Lung microvascular endothelial cell (primary cell): ENCODE measurements at regions not wholly inside any gene's neighbourhood (a gene's known extent, or its start where the extent isn't known, plus 50 kb on each side); places are given as distances from the start of the nearest gene placed in this dataset.

ENCODE experiments used
- DNase-seq, 2 donors: peaks; one replicate each; pipeline versions ENCODE4 v3.0.0 to v3.0.0-alpha.2; 2010; ENCODE audit warnings: low read depth in 2 of 2

DNA sequence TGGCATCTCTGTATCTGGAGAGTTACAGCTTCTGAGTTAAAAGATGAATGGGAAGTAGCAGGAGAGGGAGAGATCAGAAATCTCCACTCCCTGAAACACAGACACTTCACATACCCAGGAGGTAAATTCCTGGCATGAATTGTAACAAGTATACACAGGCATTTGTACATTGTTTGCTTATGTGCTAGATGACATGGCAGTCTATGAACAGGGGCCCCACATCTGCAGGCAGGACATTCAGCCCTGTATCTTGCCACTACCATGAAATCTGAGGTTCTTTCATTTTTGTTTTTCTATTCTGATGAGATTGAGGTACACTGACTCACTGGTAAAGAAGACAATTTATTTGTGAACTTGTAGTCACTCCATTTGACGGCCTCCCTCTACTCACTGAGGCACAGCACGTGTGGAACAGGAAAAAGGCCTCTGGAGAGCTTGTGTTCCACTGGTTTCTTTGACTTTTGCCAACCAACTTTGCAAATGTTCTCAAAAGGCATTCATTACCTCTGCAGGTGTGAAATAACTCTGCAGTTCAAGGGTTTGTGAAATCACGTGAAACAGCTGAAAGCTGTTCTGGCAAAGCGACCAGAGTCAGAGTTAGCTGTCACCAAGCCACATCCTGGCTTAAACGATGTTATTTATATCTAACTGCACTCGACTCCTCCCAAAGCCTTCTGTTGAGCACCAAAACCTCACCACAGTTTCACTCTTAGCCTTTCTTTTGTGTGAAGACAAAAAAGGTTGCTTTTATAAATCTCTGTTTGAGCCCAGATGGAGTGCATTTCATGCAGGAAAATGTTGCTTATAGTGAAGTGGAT, 401.3 kb upstream of the CFAP20DC start:
- DNase-seq = no peak

DNA sequence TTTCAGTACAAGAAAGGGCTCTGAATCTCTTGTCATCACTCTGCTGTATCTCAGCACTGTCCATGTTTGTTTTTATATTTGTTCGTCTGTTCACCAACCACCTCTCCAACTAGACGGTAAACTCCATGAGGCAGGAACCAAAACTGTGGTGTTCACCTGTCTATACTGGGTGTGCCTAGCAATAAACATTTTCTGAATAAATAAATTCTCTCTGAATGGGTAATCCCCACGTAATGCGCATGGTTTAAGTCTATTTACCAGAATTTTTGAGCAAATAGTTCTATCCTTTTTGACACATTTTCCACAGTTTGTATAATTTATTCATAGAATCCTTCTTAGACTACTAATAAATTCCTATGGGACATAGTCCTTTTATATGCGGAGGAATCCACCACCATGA, 400.6 kb upstream of the CFAP20DC start:
- DNase-seq = no peak

DNA sequence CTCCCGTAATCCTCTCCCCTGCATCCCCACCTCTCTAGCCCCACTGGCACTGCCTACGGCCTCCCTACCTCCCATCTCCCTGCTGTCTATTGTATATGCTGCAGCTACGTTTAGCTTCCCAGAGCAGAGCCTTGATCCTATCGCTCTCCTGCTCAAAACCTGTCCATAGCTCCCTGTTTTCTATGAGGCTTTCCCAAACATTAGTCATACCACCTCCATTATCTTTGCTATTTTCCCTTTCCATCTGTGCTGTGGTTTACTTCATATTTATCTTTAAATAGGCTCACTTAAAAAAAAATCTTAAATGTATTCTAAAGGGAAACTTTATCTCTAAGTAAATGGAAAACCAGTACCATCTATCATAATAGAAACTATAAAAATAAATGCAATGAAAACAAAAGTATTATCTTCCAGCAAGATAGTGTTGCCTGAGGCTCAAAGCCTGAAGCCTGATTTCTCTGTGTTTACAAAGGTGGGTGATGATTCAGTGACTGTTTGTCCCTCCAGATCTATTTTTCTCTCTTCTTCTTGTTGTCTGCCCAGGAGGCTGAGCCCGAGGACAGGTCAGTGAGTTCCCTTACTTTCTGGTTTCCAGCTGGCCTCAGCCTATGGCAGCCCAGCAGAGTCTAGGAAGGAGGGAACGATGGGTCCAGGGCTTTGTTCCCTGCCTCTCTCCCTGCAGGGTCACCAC, 397.1 kb upstream of the CFAP20DC start:
- DNase-seq = no peak

DNA sequence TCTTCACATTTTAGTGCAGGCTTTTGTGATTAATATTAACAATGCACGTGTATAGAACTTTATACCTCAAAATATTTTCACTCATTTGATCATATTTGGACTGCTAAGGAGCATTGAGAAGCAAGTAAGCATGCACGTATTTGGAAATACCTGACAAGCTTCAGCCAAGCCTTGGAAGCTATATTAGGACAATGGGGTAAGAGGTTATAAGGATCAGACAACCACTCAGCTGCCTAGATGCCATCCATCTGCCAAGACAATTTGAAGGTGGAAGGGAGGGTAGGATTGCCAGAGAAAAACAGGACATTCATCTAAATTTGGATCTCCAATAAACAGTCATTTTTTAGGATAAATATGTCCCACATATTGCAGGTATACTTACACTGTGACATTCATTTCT, 394.9 kb upstream of the CFAP20DC start:
- DNase-seq = no peak

DNA sequence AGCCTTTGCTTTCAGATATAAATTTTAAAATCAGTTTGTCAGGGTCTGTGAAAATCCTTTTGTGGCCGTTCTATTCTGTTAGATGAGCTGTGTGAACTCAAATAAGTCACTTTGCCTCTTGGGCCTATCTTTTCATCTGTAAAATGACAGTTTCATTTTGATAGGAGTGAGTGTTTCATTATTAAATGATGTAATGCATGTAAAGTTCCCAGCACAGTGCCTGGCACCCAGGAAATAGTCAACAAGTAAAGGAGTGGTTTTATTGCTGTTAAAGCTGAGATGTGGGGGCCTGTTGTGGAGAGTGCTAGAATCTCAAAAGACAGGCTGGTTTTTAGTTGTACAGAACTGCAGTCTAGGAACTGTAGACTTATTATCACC, 394.5 kb upstream of the CFAP20DC start:
- no peak for DNase-seq

DNA sequence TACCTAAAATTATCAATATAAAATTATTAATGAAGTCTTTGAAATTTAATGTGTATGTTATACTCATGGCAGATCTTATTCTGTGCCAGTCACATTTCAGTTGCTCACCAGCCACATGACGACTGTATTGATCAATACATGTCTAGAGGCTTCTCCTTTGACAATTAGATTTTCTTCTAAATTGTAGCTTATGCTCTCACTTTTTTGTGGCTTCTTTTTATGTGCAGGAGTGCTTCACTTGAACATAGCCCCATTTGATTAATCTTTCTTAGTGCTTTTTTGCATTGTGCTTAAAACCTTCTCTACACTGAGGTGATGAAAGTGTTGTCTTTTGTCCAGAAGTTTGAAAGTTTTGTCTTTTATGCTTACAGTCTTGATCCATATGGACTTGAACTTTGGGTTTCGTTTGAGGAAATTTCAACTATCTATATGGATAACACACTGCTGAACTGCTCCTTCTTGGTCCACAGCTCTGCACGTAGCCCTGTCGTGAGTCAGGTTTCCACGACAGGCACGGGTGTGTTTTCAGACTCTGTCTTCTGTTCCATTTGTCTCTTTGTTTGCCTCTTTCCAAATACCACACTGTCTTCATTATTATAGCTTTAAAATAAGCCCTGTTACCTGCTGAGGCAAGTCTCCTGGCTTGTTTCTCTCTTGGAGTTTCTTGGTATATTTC, 393.9 kb upstream of the CFAP20DC start:
- no peak for DNase-seq

DNA sequence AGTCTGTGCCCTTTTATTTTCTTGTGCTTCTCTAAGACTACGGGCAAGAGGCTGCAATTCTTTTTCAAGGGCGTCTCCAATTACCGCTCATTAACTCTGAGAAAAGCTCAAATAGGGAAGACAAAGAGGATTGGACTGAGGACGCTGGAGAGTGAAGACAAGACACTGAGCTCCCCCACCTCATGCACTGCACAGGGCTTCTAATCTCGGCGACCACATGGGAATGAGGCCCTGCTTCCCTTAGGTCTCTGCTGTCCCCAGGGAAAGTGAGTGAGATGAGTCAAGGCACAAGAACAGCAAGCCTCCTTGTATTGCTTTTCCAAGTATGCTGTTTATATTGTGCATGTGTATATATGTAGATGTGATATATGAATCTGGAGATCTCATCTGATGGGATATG, 392.2 kb upstream of the CFAP20DC start:
- DNase-seq = no peak

DNA sequence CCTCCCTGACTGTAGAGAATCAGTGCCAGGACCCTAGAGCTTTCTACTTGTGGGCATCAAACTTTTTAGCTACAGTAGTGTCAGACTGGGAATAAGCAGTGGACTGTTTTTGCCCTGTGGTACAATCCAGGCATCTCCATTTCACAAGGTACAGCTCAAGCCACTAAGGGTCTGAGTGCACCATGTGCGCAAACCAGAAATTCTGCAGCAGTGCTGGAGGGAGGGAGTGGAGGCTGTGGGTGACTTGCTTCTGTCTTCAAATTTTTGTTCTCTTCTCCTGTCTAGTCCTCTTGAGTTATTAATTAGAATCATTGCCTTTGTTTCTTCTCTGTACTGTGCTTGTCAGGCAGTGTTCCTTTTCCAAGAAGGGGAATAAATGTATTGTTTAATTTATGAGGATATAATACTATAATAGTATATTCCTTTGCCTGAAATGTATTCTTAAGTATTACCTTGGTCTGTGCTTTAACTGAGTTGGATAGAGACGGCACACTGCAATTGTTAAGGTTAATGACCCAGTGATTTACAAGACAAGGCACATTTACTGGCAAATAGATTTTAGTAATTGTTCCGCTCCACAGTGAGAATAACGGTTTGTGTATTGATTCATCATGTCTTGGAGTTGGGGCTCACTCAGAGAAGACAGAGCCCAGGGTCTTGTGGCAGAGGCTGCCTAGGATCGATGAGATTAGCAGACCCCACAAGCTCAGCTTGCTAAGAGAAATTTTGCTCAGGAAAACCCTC, 390.6 kb upstream of the CFAP20DC start:
- no peak for DNase-seq

DNA sequence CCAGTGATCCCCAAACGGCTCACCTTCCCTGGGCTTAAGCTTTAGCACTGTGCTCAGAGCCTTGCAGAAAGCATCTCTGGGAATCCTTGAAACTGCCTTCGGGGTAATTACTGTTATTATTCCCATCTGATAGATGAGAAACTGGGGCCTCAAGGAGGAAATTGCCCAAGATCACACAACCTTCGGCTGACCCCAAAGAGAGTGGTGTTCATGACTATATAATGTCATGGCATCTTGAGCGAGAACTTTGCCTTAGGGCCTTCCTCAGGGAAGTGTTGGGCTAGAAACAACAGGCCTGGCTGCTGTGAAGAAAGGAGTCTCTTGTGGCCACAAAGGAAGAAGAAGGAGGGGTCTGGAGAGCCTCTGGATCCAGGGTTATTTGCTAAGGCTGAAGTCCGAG, 388.7 kb upstream of the CFAP20DC start:
- DNase-seq = no peak

DNA sequence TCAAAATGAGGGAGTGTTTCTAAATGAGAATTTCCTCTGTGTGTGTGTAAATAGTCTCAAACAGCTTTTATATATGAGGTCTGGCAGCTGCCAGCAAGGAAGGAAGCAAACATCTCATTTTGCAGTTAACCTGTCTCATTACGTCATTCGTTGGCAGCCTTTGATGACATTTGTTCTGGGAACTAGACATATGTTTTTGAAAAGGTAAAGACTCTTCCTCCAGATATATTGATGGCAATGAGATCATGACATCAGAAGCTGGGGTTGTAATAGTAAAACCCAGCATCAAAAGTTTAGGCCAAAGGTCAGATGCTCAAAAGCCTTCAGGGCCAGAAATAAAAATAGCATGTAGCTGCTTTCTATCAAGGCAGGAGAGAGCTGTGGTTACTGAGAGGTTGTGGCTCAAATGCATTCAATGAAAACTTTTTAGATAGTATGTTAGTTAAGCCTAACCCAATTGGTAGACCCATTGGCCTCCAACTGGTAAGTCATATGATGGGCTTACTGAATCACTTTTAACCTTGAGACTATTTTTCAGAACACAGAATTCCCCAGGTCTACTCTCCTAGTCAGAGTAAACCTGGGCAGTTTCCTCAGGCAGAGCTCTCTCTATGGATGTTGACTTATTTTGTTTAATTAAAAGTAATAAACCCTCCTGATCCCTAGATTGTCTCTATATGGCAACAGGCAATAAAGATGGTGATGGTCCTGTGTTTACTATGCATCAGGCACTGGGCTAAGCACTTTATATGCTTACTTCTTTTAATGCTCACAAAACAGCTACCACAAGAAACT, 386.5 kb upstream of the CFAP20DC start:
- DNase-seq = no peak

DNA sequence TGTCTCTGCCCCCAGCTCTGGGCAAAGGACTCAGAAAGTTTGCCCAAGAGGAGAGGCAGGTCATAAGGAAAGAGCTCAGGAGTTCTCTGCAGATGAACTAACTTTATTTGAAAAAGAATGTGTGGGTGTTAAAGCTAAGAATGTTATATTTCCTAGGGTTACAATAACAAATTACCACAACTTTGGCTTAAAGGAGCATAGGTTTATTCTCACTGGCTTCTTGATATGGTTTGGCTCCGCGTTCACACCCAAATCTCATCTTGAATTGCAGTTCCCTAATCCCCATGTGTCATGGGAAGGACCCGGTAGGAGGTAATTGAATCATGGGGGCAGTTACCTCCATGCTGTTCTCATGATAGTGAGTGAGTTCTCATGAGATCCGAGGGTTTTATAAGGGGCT, 383.7 kb upstream of the CFAP20DC start:
- no peak for DNase-seq

DNA sequence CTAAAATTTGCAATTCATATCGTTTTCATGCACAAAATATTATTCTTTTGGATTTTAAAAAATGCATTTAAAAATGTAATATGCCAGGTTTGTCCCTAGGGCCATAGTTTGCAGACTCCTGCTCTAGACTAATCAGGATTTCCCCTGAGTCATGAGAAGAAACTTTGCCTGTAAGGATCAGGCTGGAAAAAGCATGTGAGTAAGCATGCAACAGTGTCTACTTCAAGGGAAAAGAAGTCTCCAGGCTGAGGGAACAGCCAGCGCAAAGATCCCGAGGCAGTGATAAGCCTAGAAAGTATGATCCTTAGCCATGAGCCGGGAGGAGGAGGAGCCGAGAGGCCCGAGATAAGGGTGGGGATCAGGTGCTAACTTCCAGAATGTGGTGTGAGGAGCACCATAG, 382.8 kb upstream of the CFAP20DC start:
- no peak for DNase-seq

DNA sequence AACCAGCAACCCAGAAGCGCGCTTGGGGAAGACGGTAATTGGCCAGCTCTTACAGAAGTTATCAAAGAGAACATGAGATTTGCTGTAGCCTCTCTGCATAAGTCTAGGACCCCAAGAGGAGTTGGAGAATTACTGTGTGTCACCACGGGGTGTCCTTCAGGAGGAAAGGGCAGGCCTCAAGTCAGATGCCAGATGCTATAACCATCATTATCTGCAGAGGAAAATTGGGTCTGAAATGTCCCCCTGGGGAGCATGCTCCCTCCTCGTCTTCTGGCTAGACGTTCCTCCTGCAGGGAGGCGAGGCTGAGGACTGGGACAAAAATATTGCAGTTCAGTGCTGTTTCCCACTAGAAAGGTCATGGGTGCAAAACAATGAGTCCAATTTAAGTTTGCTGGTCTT, 380.5 kb upstream of the CFAP20DC start:
- DNase-seq = no peak

DNA sequence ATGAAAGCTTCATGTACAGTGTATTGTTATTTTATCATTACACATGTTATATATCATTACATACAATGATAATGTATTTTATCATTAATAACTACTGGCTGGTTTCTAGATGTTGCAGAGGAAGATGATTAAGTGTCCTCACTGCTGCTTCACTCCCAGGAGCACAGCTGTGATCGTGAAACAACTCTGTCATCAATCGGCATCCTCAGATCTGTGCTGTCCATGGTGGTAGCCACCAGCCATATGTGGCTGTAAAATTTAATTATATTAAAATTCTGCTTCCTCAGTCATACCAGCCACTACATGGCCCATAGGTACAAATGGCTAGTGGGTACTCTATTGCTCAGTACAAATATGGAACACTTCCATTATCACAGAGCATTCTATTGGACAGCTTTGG, 379.4 kb upstream of the CFAP20DC start:
- DNase-seq = no peak

DNA sequence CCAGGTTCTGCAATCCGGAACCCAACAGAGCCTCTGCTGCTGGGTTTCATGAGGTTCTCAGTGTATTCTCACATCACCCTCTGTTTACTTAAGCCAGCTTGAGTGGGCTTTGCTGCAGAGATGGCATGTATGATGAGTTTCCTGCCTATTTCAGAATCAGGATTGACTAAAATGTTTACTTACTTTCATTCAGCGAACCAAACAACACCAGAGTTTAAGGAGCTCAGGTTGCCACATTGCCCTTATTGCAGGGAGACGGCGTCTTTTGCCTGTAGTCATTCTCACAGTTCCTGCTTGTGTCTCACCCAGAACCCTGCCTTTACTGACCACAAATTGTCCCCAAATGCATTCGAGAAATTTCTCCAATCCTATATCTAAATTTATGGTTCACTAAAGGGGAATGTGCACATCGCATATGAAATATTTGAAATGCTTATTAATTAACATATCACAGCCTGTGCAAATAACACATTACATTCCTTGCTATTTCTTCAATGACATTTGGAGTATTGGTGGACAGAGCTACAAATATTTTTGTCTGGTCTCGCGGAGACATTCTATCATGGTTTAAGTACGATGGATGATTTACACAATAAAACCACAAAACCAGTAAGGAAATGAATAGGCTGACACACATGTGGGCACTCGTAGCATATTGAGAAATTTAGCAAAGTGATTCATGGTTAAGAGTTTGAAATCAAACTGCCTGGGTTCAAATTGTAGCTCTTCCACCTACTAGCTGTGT, 377.2 kb upstream of the CFAP20DC start:
- DNase-seq = no peak

DNA sequence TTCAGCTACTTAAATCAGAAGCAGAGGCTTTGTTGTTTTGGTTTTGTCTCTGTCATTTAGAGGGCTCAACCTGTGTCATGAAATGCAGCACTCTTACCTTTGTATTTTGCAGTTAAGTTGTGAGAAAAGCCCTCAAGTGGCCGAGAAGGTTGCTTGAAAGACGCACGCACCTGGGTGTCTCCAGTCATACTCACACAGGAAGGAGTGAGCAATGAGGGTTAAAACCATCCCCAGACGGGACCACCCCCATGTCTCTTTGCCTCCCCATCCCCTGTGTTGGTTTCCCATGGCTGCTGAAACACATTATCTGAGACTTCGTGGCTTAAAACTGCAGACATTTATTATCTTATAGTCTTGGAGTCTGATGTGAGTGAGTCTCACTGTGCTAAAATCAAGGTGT, 376.1 kb upstream of the CFAP20DC start:
- DNase-seq = no peak

DNA sequence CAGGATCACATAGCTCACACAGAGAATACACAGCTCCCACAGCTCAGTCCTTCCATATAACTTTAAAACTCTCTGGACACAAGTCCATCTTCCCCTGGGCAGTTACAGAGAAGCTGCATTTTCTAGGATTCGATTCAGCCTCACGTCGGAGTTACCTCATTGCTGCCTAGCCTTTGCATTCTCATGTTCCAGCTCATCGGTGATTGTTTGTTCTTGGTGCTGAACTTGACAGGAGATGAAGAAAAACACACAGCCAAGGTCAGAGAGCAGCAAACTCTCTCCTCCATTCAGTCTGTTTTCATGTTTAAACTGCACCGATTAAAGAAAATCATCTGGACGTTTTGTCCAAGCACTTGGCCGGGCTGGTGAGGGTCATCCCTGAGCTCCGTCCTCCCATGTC, 375.5 kb upstream of the CFAP20DC start:
- no peak for DNase-seq

DNA sequence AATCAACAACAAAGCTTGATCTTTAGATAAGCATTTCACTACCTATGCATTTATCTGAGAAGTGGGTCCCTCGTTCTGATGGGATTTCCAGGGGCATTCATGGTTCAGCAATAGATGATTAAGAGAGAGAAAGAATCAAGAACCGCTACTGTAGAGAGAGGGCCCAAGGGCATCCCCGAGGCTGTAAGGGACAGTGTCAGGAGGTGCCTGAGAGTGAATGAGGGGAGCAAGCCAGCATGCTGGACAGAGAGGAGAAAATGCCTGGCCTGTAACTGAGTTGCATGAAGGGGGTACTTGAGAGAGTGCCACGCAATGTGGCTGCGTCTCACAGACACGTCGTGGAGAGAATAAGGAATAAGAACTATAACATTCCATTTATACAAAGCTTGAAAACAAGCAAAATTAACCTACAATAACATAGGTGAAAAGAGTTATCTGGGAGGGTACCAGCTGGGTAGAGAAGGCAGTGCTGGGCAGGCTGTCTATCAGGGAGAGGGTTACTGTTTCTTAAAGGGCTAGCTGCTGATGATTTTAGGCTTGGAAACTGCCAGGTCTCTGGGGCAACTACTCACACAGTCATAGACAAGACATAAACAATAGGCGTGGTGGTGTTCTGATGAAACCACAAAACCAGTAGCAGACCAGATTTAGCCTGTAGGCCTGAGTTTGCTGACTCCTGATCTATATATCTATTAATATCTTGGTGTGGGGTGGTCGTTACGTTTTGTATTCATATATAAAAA, 374.6 kb upstream of the CFAP20DC start:
- no peak for DNase-seq

DNA sequence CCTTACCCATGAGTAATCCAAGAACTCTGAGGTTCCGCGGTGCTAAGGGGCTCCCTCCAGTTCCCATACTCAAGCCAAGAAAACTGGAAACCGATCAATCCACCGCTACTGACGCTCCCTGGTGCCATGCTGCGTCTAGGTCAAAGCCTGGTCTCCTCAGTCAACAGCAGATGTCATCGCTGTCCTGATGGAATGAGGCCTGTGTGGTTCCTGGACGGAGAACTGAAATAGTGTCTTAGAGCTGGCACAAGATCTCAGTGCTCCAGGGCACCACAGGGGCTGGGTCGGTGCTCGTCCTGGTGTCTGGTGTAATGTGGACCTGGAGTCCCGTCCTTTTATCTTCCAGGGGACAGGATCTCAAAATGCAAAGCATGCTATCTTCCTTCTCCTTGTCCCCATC, 373.9 kb upstream of the CFAP20DC start:
- DNase-seq = no peak

DNA sequence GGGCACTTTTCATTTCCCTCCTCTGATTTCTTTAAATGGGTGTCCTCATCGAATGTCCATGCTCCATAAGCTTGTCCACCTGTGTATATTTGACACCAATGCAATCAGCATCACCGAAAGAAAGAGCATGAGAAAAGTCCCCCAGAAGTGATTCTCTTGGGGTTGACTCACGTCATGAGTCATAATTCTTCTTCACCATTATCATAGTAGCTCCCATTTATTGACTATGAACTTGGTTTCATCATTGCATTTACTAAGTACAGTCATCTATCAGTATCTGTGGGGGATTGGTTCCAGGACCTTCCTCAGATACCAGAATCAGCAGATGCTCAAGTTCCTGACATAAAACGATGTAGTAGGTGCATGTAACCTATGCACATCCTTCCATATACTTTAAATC, 372.5 kb upstream of the CFAP20DC start:
- DNase-seq = no peak
